Caco-2 (cell line): ENCODE measurements at regions not wholly inside any gene's neighbourhood (a gene's known extent, or its start where the extent isn't known, plus 50 kb on each side); places are given as distances from the start of the nearest gene placed in this dataset.

Experiments used
- BruUV-seq: library from RNA; stranded (reverse); fragments of 400-500 nt; replicated peaks from 2 replicates; lab custom pipeline; 2021; lab: Mats Ljungman, UMichigan
- CTCF ChIA-PET: fragments of 300-600 bp; sonication (Branson Sonifier 250); formaldehyde crosslinking; loops from one replicate; lab custom pipeline; 2022; ENCODE audit warnings: antibody characterized with exemption; lab: Charles Lee
- POLR2A ChIA-PET: fragments of 300-600 bp; sonication (Branson Sonifier 250); formaldehyde crosslinking; loops from one replicate; lab custom pipeline; 2022; ENCODE audit warnings: antibody characterized with exemption; lab: Charles Lee
- DNase-seq, 2 experiments: peaks; one replicate each; pipeline versions ENCODE4 v3.0.0 to v3.0.0-alpha.2; 2020 to 2022
- H3K27me3 ChIP-seq: replicated peaks from 2 replicates; pipeline ENCODE4 v1.6.0; 2011; ENCODE audit warnings: low read length; ENCODE audit not compliant: control insufficient read depth, insufficient read depth
- H3K36me3 ChIP-seq: 2 replicates; pipeline ENCODE4 v1.5.1; 2011; ENCODE audit warnings: low read length; ENCODE audit not compliant: control insufficient read depth, insufficient read depth
- H3K4me1 ChIP-seq: fragments of 250-450 bp; sonication (Bioruptor Pico); 2 replicates; pipeline ENCODE4 v1.5.1; 2020; ENCODE audit warnings: mild to moderate bottlenecking
- H3K4me3 ChIP-seq: 2 replicates; pipeline ENCODE4 v1.5.1; 2011; ENCODE audit warnings: low read depth, mild to moderate bottlenecking, control low read depth, low read length
- H3K9me3 ChIP-seq: fragments of 250-450 bp; sonication (Bioruptor Pico); 2 replicates; pipeline ENCODE4 v1.5.1; 2020; ENCODE audit warnings: mild to moderate bottlenecking, moderate library complexity
- H3K27ac Mint-ChIP-seq: one replicate; pipeline ENCODE4 v1.8.0; 2022; ENCODE audit warnings: mixed read lengths; ENCODE audit not compliant: unreplicated experiment
- H3K27me3 Mint-ChIP-seq: one replicate; pipeline ENCODE4 v1.8.0; 2022; ENCODE audit warnings: mixed read lengths; ENCODE audit not compliant: insufficient read depth, unreplicated experiment
- H3K36me3 Mint-ChIP-seq: one replicate; pipeline ENCODE4 v1.8.0; 2022; ENCODE audit warnings: mild to moderate bottlenecking, mixed read lengths; ENCODE audit not compliant: insufficient read depth, unreplicated experiment
- H3K4me1 Mint-ChIP-seq: one replicate; pipeline ENCODE4 v1.8.0; 2022; ENCODE audit warnings: low read depth, mixed read lengths; ENCODE audit not compliant: unreplicated experiment
- H3K4me3 Mint-ChIP-seq: one replicate; pipeline ENCODE4 v1.8.0; 2022; ENCODE audit warnings: mild to moderate bottlenecking, moderate library complexity, mixed read lengths; ENCODE audit not compliant: unreplicated experiment
- H3K9me3 Mint-ChIP-seq: one replicate; pipeline ENCODE4 v1.8.0; 2022; ENCODE audit warnings: mixed read lengths; ENCODE audit not compliant: unreplicated experiment
- CTCF ChIP-seq, 2 experiments: fragments of 200-600 bp in 1 of 2; IDR thresholded peaks; 1 replicate in 1 of 2; 2 replicates in 1 of 2; pipeline versions ENCODE4 v1.5.1 to v1.8.0; 2011 to 2022; ENCODE audit warnings: antibody characterized with exemption in 1 of 2, control low read depth in 1 of 2, inconsistent platforms in 1 of 2, low read depth in 1 of 2, low read length in 1 of 2, mild to moderate bottlenecking in 1 of 2, moderate library complexity in 1 of 2; ENCODE audit not compliant: insufficient read depth in 1 of 2, severe bottlenecking in 1 of 2, unreplicated experiment in 1 of 2
- intact Hi-C: fragments of 100-400 bp; cut with micrococcal nuclease; formaldehyde crosslinking; loops from one replicate; pipeline ENCODE4 v1.10.0; 2022; ENCODE audit not compliant: unreplicated experiment

GRCh38 chr18:68494802-68495581 is 219.9 kb downstream of the TMX3 start:
- Histone ChIP-seq H3K4me1 (no peaks in the 10 kb centered on the region), H3K9me3 (no peaks in the 10 kb centered on the region), H3K4me3 (no peak overlapping the region), H3K36me3 (no peaks in the 10 kb centered on the region), H3K27me3 (no peaks in the 10 kb centered on the region)
- no TSS peak for BruUV-seq
- DNase-seq, result no peak
- Mint-ChIP-seq H3K36me3 (no peaks in the 10 kb centered on the region), H3K27me3 (peaks cover 7% of the 10 kb centered on the region), H3K4me3 (no peak overlapping the region), H3K27ac (no peak overlapping the region), H3K9me3 (no peaks in the 10 kb centered on the region), H3K4me1 (no peaks in the 10 kb centered on the region)
- POLR2A ChIA-PET, result no interaction called here
- no peak for TF ChIP-seq CTCF (IDR thresholded peaks at IDR 0.05; ENCODE audit: insufficient read depth in 1 of 2, low read depth in 1 of 2, low read length in 1 of 2, severe bottlenecking in 1 of 2, unreplicated experiment in 1 of 2)
- intact Hi-C loops, result no loop called here
- CTCF ChIA-PET, result no interaction called here

GRCh38 chr18:68489013-68489792 is 225.7 kb downstream of the TMX3 start:
- no peaks in the 10 kb centered on the region for H3K4me1 Mint-ChIP-seq
- ChIA-PET CTCF (no interaction called here), POLR2A (no interaction called here)
- no peaks in the 10 kb centered on the region for H3K27me3 ChIP-seq
- H3K4me3 ChIP-seq, result no peak overlapping the region
- no peak overlapping the region for H3K4me3 Mint-ChIP-seq
- no peaks in the 10 kb centered on the region for H3K9me3 Mint-ChIP-seq
- H3K9me3 ChIP-seq, result no peaks in the 10 kb centered on the region
- DNase-seq, result no peak
- no peaks in the 10 kb centered on the region for H3K4me1 ChIP-seq
- BruUV-seq, result no TSS peak
- H3K36me3 Mint-ChIP-seq, result no peaks in the 10 kb centered on the region
- no peak for TF ChIP-seq CTCF (IDR thresholded peaks at IDR 0.05; ENCODE audit: insufficient read depth in 1 of 2, low read depth in 1 of 2, low read length in 1 of 2, severe bottlenecking in 1 of 2, unreplicated experiment in 1 of 2)
- no peak overlapping the region for H3K27ac Mint-ChIP-seq
- intact Hi-C loops, result no loop called here
- peaks cover 7% of the 10 kb centered on the region for H3K27me3 Mint-ChIP-seq
- no peaks in the 10 kb centered on the region for H3K36me3 ChIP-seq

- H3K9me3 Mint-ChIP-seq, result no peaks in the 10 kb centered on the region
- no peaks in the 10 kb centered on the region for H3K27me3 ChIP-seq
- no peaks in the 10 kb centered on the region for H3K36me3 ChIP-seq
- POLR2A ChIA-PET, result no interaction called here
- no peak for TF ChIP-seq CTCF (IDR thresholded peaks at IDR 0.05; ENCODE audit: insufficient read depth in 1 of 2, low read depth in 1 of 2, low read length in 1 of 2, severe bottlenecking in 1 of 2, unreplicated experiment in 1 of 2)
- H3K4me1 Mint-ChIP-seq, result no peaks in the 10 kb centered on the region
- no peaks in the 10 kb centered on the region for H3K27me3 Mint-ChIP-seq
- no peaks in the 10 kb centered on the region for H3K4me1 ChIP-seq
- DNase-seq, result no peak
- H3K4me3 Mint-ChIP-seq, result no peak overlapping the region
- H3K4me3 ChIP-seq, result no peak overlapping the region
- H3K9me3 ChIP-seq, result no peaks in the 10 kb centered on the region
- CTCF ChIA-PET, result no interaction called here
- no TSS peak for BruUV-seq
- intact Hi-C loops, result no loop called here
- no peak overlapping the region for H3K27ac Mint-ChIP-seq
- H3K36me3 Mint-ChIP-seq, result no peaks in the 10 kb centered on the region
These were observed 230.7 kb downstream of the TMX3 start for GRCh38 chr18:68484241-68484640.
